ENCODE measurements at regions not wholly inside any gene's neighbourhood (a gene's known extent, or its start where the extent isn't known, plus 50 kb on each side); places are given as distances from the start of the nearest gene placed in this dataset.

DNA sequence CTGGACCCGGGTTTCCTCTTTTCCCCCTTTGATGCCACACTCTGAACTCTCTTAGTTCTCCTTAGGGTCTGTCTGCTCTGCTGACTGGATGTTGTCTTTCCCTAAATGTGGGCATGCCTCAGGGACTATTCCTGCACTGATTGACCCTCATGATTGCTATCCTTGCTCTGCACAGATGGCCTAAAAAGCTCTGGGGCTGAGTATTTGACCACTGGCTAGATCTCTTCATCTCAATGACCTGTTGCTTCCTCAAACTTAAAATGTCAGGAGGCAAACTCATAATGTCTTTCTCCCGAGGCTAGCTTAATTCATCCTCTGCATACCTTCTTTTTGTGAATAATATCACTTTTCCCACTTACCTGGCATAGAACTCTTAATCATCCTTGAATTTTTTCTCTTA is 157.4 kb downstream of the GATB start:
- TF ChIP-seq, protein P1, sequence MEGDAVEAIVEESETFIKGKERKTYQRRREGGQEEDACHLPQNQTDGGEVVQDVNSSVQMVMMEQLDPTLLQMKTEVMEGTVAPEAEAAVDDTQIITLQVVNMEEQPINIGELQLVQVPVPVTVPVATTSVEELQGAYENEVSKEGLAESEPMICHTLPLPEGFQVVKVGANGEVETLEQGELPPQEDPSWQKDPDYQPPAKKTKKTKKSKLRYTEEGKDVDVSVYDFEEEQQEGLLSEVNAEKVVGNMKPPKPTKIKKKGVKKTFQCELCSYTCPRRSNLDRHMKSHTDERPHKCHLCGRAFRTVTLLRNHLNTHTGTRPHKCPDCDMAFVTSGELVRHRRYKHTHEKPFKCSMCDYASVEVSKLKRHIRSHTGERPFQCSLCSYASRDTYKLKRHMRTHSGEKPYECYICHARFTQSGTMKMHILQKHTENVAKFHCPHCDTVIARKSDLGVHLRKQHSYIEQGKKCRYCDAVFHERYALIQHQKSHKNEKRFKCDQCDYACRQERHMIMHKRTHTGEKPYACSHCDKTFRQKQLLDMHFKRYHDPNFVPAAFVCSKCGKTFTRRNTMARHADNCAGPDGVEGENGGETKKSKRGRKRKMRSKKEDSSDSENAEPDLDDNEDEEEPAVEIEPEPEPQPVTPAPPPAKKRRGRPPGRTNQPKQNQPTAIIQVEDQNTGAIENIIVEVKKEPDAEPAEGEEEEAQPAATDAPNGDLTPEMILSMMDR (IDR thresholded peaks at IDR 0.05), result no peak
- no peak for TF ChIP-seq EZH2phosphoT487 (IDR thresholded peaks at IDR 0.05)

Data from neural progenitor cell (in vitro differentiated cells).